Fibroblast of mammary gland (primary cell): ENCODE measurements at regions not wholly inside any gene's neighbourhood (a gene's known extent, or its start where the extent isn't known, plus 50 kb on each side); places are given as distances from the start of the nearest gene placed in this dataset.

Experiments used
- DNase-seq: peaks from one replicate; pipeline ENCODE4 v3.0.0-alpha.2; 2010; ENCODE audit warnings: low read depth
- H3K4me3 ChIP-seq: 2 replicates; pipeline ENCODE4 v1.5.1; 2011; ENCODE audit warnings: low read depth, mild to moderate bottlenecking, low read length, moderate library complexity; ENCODE audit not compliant: control insufficient read depth
- TF ChIP-seq, protein P1 (sequence below): conservative IDR thresholded peaks from 2 replicates; pipeline ENCODE4 v1.5.1; 2011; ENCODE audit warnings: low read depth, low read length, inconsistent platforms; ENCODE audit not compliant: control insufficient read depth, insufficient read depth

DNA sequence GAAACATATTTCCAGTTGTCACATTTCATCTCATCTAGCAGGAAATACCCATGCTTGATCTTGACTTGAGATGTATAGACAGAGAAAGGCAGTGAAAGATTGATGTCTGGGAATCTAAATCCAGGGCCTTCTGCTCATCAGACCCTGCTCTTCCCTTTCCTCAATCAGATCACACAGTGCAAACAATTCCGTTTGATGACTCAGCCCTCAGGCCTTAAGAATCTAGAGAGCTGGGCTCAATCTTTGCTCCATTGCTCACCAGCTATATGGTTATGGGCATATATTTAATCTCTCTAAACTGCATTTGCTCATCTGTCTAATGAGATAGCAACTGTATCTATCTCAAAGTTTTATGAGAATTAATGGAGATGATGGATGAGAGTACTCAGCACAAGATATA is 201.8 kb upstream of the CCDC196 start:
- TF ChIP-seq, protein P1, sequence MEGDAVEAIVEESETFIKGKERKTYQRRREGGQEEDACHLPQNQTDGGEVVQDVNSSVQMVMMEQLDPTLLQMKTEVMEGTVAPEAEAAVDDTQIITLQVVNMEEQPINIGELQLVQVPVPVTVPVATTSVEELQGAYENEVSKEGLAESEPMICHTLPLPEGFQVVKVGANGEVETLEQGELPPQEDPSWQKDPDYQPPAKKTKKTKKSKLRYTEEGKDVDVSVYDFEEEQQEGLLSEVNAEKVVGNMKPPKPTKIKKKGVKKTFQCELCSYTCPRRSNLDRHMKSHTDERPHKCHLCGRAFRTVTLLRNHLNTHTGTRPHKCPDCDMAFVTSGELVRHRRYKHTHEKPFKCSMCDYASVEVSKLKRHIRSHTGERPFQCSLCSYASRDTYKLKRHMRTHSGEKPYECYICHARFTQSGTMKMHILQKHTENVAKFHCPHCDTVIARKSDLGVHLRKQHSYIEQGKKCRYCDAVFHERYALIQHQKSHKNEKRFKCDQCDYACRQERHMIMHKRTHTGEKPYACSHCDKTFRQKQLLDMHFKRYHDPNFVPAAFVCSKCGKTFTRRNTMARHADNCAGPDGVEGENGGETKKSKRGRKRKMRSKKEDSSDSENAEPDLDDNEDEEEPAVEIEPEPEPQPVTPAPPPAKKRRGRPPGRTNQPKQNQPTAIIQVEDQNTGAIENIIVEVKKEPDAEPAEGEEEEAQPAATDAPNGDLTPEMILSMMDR = no peak
- H3K4me3 ChIP-seq = no peak overlapping the region
- peak; percentile 19 for DNase-seq

DNA sequence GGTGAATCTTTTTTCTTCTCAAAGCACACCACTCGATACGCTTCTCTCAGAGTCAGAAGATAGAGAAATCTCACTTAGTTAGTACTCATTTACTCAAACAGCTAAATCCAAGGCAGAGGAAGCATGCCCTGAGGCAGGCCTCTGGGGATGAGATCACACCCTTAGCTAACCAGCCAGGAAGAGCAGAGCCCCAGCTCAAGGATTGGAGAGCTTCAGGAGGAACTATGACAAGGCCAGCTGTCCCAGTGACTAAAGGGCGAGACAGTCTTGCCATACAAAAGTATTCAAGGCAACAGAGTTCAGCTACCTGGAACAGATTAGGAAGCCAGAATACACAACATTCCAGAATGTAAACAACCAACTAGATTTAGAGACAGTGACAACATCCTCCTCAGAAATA is 197.7 kb upstream of the CCDC196 start:
- TF ChIP-seq, protein P1 = no peak
- no peak overlapping the region for H3K4me3 ChIP-seq
- DNase-seq = no peak

DNA sequence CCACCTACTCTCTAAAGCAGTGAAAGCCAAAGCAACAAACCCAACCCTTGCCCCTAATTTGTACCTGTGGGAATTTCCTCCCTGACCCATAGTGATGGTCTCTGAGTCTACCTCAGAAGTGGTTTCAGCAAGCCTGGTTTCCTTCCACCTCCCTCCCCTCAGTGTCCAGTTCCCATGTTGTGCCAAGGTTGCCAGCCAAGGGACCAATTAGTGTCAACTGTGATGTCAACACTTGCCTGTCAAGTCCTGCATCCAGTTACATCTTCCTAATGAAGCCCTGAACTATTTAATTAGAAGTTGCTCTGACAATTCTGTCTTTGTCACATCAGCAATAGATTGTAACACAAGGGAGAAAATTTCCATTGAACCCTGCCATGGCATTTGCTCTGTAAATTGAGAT is 194.4 kb upstream of the CCDC196 start:
- TF ChIP-seq, protein P1 = no peak
- DNase-seq = no peak

DNA sequence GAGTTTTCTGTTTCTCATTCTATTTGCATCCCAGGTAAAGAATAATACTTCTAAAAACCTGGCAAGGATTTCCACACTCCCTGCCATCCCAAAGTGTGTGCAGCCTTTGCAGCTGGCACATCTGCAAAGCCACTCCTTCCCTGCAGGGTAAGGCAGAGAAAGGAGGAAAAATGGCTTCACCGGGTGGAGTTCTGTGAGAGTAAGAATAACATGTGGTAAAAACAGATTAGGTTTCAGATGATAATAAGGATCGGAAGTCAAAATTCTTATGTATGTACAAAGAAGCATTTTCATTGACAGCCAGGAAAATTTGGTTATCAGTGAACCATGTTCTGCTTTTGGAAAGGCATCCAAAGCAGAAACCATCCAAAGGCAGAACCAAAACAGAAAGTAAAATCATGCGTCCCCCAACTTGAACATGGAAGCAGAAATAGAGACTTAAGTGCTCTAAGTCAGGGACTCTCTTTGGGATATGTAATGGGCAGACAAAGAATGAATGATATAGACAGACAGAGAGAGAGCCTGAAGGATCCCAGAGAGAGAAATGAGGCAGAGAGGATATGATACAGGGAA is 192.6 kb upstream of the CCDC196 start:
- no peak for DNase-seq
- TF ChIP-seq, protein P1 = no peak
- no peak overlapping the region for H3K4me3 ChIP-seq

More for the DNA sequence above, 194.4 kb upstream of the CCDC196 start:
- no peak overlapping the region for H3K4me3 ChIP-seq

DNA sequence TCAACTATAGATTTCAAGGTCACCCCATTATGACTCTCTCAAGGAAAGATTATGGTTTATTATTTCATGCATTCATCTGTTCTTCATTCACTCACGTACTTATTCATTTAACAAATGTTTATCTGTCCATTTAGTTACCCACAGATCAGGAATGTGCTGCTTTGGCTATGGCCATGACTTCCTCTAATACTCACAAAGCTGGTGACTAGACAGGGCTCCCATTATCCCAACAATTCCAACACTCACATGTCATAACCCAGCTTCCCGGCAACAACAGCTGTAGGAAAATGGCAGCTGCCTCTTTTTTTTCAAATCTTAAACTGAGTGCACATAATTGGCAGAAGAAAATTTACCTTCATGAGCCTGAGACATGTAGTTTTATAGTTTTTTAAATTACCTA is 190.8 kb upstream of the CCDC196 start:
- TF ChIP-seq, protein P1 = no peak
- no peak for DNase-seq
- no peak overlapping the region for H3K4me3 ChIP-seq

DNA sequence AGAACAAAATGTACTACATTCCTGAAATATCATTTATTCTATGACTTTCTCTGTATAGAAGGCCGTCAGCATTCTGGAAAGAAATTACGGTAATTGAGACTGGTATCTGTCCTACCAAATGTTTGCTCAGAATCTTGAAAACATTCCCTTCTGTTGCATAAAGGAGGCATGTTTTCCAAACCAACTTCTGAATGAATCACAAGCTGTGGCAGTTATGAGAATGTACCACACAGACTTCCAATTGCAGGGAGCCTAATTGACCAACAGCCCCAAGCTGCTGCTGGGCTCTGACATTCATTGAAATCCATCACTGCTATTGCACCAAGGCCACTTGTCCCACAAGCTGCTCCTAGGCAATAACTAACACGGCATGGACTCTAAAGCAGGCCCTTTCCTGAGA is 185.3 kb upstream of the CCDC196 start:
- TF ChIP-seq, protein P1 = no peak
- DNase-seq = no peak

DNA sequence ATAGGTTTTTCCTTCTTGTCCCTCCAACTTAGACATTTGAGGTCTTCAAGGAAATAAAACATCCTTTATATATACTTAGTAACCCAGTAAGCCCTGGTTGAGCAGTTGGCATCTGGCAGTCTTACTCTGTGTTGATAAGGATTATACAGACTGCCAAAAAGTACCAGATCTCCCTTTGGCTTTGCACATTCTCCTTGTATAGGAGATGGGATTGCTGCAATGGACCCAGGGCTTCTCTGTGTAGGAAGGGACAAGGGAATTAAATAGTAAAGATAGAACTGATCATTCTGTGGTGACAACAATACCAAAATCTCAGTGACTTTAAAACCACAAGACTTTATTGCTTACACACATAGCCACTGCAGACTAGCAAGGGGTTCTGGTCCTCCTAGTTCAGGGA is 180.1 kb upstream of the CCDC196 start:
- no peak overlapping the region for H3K4me3 ChIP-seq
- TF ChIP-seq, protein P1 = no peak
- no peak for DNase-seq

More for the DNA sequence above, 185.3 kb upstream of the CCDC196 start:
- no peak overlapping the region for H3K4me3 ChIP-seq
